GM18511 (cell line): ENCODE measurements at regions not wholly inside any gene's neighbourhood (a gene's known extent, or its start where the extent isn't known, plus 50 kb on each side); places are given as distances from the start of the nearest gene placed in this dataset.

Experiments
- ATAC-seq: cut with Tn5 transposase; IDR thresholded peaks from one replicate; pipeline ENCODE4 v1.9.1; 2021; ENCODE audit warnings: mild to moderate bottlenecking, moderate library complexity; ENCODE audit not compliant: unreplicated experiment

GRCh38 chr4:62199291-62199810 is 999.2 kb downstream of the ADGRL3 start:
- no peak for ATAC-seq

- ATAC-seq: no peak
These were observed 996.2 kb downstream of the ADGRL3 start for GRCh38 chr4:62196338-62196737.

DNA sequence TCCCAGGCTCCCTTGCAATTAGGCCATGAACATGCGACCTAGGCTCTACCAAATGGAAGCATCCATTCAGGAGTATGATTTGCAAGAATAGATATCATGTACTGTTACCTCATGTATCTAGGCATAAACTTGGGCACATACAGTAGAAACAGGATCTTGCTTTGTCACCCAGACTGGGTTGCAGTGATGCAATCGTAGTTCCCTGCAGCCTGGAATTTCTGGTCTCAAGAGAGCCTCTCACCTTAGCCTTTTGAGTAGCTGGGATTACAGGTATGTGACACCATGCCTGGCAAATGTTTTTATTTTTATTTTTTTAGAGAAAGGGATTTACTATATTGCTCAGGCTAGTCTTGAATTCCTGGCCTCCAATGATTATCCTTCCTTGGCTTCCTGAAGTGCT is 994.2 kb downstream of the ADGRL3 start:
- no peak for ATAC-seq

- no peak for ATAC-seq
These were observed 993.6 kb downstream of the ADGRL3 start for GRCh38 chr4:62193761-62194160.

GRCh38 chr4:62191451-62192240 is 991.5 kb downstream of the ADGRL3 start:
- no peak for ATAC-seq

GRCh38 chr4:62170235-62170634 is 970.1 kb downstream of the ADGRL3 start:
- no peak for ATAC-seq

DNA sequence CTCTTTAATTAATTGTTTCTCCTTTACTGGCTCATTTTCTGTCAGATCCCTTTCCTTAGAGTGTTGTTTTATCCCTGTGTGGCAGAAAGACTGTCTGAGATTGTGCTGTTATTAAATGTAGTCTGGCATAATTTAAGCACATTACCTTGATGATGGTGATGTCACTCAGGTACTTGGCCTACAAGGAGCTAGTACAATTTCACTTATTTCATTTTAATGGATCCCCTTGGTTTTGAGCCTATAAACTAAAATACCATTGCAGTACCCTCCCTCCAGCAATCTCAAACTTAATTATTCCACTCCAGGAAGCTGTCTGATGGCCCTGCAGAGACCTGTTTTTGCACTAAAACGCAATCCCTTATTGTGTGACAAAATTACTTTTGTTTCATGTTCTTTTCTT is 968.6 kb downstream of the ADGRL3 start:
- ATAC-seq: no peak

DNA sequence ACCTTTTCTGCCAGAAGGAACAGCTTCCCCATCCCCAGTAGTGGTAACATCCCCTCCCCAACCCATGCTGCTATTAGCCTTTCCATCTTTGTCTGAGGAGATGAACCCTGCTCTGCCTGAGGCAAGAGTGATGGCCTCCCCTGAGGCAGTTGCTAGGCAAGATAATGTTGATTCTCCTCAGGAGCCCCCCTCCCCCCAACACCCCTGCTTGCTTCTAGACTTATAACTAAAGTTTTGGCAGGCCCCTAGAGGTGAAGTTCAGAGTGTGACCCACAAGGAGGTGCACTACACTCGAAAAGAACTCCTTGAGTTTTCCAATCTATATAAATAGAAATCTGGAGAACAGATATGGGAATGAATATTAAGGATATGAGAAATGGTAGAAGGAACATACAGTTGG is 962.5 kb downstream of the ADGRL3 start:
- no peak for ATAC-seq

GRCh38 chr4:62161446-62161845 is 961.3 kb downstream of the ADGRL3 start:
- ATAC-seq: no peak

- no peak for ATAC-seq
These were observed 959.8 kb downstream of the ADGRL3 start for GRCh38 chr4:62159876-62160275.

DNA sequence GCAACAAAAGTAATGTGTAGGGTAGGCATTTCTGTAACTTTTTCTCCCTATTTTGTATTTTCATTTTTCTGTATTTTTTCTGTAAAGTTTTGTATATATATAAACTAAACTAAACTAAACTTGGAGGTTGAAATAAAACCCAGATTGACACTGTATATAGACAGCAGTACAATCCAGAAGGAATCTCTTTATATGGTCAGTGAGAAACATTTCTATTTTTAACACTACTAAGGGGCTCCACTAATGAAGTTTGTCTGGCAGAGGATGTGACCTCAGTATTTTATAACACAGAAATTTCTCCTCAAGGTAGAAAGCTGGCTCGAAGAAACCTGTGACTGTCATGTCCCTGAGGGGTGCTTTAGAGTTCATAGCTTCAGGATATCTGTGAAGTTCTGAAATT is 959.2 kb downstream of the ADGRL3 start:
- no peak for ATAC-seq

DNA sequence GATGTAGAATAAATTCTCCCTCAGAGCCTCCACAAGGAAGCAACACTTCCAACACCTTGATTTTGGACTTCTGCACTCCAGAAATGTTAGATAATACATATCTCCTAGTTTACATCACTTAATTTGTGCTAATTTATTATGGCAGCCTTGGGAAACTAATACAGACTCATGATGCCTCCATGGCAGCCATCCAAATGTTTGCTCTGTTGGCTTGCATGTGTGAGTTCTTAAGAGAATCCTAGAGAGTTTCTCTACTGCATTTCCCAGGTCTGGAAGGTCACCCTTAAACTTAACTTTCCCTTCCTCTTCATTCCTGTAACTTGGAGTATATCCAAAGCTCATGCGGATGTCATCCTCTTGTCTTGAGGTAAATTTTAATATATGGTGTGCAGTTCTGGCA is 956.1 kb downstream of the ADGRL3 start:
- no peak for ATAC-seq

GRCh38 chr4:62145276-62145675 is 945.1 kb downstream of the ADGRL3 start:
- no peak for ATAC-seq

GRCh38 chr4:62144431-62144830 is 944.3 kb downstream of the ADGRL3 start:
- ATAC-seq: no peak

- no peak for ATAC-seq
These were observed 935.5 kb downstream of the ADGRL3 start for GRCh38 chr4:62135565-62136156.

GRCh38 chr4:62133977-62134376 is 933.9 kb downstream of the ADGRL3 start:
- no peak for ATAC-seq

GRCh38 chr4:62133101-62133897 is 933.2 kb downstream of the ADGRL3 start:
- ATAC-seq: no peak

GRCh38 chr4:62131049-62131448 is 930.9 kb downstream of the ADGRL3 start:
- ATAC-seq: no peak

DNA sequence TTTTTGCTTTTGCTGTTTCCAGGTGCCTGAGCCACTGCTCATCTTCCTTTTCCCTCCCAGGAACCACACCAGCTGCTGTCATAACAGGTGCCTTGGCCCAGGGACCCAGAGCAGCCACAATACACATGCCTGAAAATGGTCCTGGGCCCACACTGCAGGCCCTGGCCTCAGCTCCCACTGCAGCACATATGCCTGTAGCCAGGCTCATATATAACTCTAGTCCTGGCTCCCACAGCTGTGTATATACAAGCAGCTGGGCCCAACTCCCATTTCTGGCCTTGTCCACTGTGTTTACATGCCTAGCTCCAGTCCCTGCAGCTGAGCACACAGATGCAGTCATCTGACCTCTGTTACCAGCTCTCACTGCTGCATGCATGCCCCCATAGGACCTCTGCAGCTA is 930.5 kb downstream of the ADGRL3 start:
- no peak for ATAC-seq

DNA sequence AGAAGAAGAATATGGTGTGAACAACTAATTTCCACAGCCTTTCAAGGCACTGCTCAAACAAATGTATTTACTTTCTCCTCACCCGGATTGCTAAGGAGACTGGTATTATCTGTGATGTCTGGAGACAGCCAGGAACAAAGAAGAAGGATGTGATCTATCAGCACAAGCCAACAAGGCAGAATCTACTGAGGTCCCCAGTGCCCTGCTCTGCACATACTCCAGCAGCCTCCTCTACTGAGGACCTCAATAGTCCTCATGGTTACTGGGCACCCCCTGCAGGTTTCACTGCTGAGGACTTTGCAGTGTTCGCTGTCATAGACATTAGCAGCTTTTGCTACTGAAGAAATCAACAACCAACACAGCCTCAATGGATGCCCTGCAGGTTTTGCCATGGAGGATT is 930.1 kb downstream of the ADGRL3 start:
- no peak for ATAC-seq
